Neural cell (in vitro differentiated cells): ENCODE measurements at regions not wholly inside any gene's neighbourhood (a gene's known extent, or its start where the extent isn't known, plus 50 kb on each side); places are given as distances from the start of the nearest gene placed in this dataset.

Experiments used
- H2AFZ ChIP-seq: fragments of 200-600, 300-800 bp; sonication (generic), shearing (Covaris generic); 2 replicates; pipeline ENCODE4 v1.6.0; 2014; ENCODE audit warnings: low read depth, mild to moderate bottlenecking, antibody characterized with exemption, low read length, moderate library complexity
- H3F3A ChIP-seq: fragments of 200-600 bp; shearing (Covaris generic); 2 replicates; pipeline ENCODE4 v1.6.1; 2016; ENCODE audit warnings: mild to moderate bottlenecking, moderate library complexity, mixed read lengths, antibody characterized with exemption, low read length; ENCODE audit not compliant: insufficient read depth, poor library complexity, severe bottlenecking
- H3K27ac ChIP-seq: fragments of 200-600, 300-800 bp; sonication (generic), shearing (Covaris generic); 2 replicates; pipeline ENCODE4 v1.5.1; 2014; ENCODE audit warnings: mild to moderate bottlenecking, low read length, moderate library complexity
- H3K27me3 ChIP-seq: fragments of 300-800, 200-600 bp; sonication (generic), shearing (Covaris generic); 2 replicates; pipeline ENCODE4 v1.6.0; 2014; ENCODE audit warnings: mild to moderate bottlenecking, low read depth, low read length, moderate library complexity; ENCODE audit not compliant: insufficient read depth
- H3K36me3 ChIP-seq: fragments of 300-800, 200-600 bp; sonication (generic), shearing (Covaris generic); 2 replicates; pipeline ENCODE4 v1.5.1; 2014; ENCODE audit warnings: mild to moderate bottlenecking, antibody characterized with exemption, low read length, moderate library complexity; ENCODE audit not compliant: insufficient read depth
- H3K4me2 ChIP-seq: fragments of 300-800, 200-600 bp; sonication (generic), shearing (Covaris generic); 2 replicates; pipeline ENCODE4 v1.6.0; 2014; ENCODE audit warnings: mild to moderate bottlenecking, low read length
- H3K4me3 ChIP-seq: fragments of 300-800, 200-600 bp; sonication (generic), shearing (Covaris generic); 2 replicates; pipeline ENCODE4 v1.5.1; 2014; ENCODE audit warnings: mild to moderate bottlenecking, low read length, moderate library complexity
- H3K79me2 ChIP-seq: fragments of 200-600 bp; shearing (Covaris generic); replicated peaks from 2 replicates; pipeline ENCODE4 v1.6.0; 2014; ENCODE audit warnings: mild to moderate bottlenecking, low read length, moderate library complexity; ENCODE audit not compliant: insufficient read depth
- H3K9ac ChIP-seq: fragments of 300-800, 200-600 bp; sonication (generic), shearing (Covaris generic); 2 replicates; pipeline ENCODE4 v1.6.1; 2016; ENCODE audit warnings: mild to moderate bottlenecking, low read length, mixed read lengths
- H3K9me2 ChIP-seq: fragments of 200-600 bp; shearing (Covaris generic); 2 replicates; pipeline ENCODE4 v1.6.1; 2016; ENCODE audit warnings: mild to moderate bottlenecking, low read length, mixed read lengths; ENCODE audit not compliant: insufficient read depth
- H3K9me3 ChIP-seq: fragments of 200-600, 300-800 bp; sonication (generic), shearing (Covaris generic); 2 replicates; pipeline ENCODE4 v1.6.1; 2016; ENCODE audit warnings: mild to moderate bottlenecking, mixed run types, low read length, moderate library complexity, mixed read lengths
- H4K20me1 ChIP-seq: fragments of 200-600 bp; shearing (Covaris generic); 2 replicates; pipeline ENCODE4 v1.6.1; 2016; ENCODE audit warnings: mild to moderate bottlenecking, mixed run types; ENCODE audit not compliant: insufficient read depth
- EP300 ChIP-seq: fragments of 450-650 bp; conservative IDR thresholded peaks from 2 replicates; pipeline ENCODE4 v1.6.1; 2014; ENCODE audit warnings: antibody characterized with exemption, mild to moderate bottlenecking, moderate library complexity; ENCODE audit not compliant: poor library complexity, severe bottlenecking
- EZH2 ChIP-seq: fragments of 200-600, 300-800 bp; shearing (Covaris generic), sonication (generic); IDR thresholded peaks from 2 replicates; pipeline ENCODE4 v1.6.1; 2014; ENCODE audit warnings: antibody characterized with exemption, low read length, borderline replicate concordance, mild to moderate bottlenecking; ENCODE audit not compliant: insufficient read depth, poor library complexity, severe bottlenecking
- MXI1 ChIP-seq: fragments of 450-650 bp; conservative IDR thresholded peaks from 2 replicates; pipeline ENCODE4 v1.6.1; 2014; ENCODE audit warnings: antibody characterized with exemption, mild to moderate bottlenecking; ENCODE audit not compliant: poor library complexity, severe bottlenecking
- POLR2AphosphoS5 ChIP-seq: IDR thresholded peaks from 2 replicates; pipeline ENCODE4 v1.6.1; 2012
- RAD21 ChIP-seq: fragments of 450-650 bp; conservative IDR thresholded peaks from 2 replicates; pipeline ENCODE4 v1.6.1; 2014; ENCODE audit warnings: antibody characterized with exemption, mild to moderate bottlenecking, moderate library complexity
- REST ChIP-seq: IDR thresholded peaks from 2 replicates; pipeline ENCODE4 v1.6.1; 2012; ENCODE audit warnings: borderline replicate concordance
- SMC3 ChIP-seq: fragments of 450-650 bp; conservative IDR thresholded peaks from 2 replicates; pipeline ENCODE4 v1.6.1; 2014; ENCODE audit warnings: antibody characterized with exemption, mild to moderate bottlenecking, moderate library complexity; ENCODE audit not compliant: poor library complexity
- TAF1 ChIP-seq: IDR thresholded peaks from 2 replicates; pipeline ENCODE4 v1.6.1; 2012; ENCODE audit warnings: low read depth
- TF ChIP-seq, protein P1 (sequence below): fragments of 450-650 bp; IDR thresholded peaks from 2 replicates; pipeline ENCODE4 v1.5.1; 2014; ENCODE audit warnings: antibody characterized with exemption, mild to moderate bottlenecking, moderate library complexity; ENCODE audit not compliant: poor library complexity, severe bottlenecking

DNA sequence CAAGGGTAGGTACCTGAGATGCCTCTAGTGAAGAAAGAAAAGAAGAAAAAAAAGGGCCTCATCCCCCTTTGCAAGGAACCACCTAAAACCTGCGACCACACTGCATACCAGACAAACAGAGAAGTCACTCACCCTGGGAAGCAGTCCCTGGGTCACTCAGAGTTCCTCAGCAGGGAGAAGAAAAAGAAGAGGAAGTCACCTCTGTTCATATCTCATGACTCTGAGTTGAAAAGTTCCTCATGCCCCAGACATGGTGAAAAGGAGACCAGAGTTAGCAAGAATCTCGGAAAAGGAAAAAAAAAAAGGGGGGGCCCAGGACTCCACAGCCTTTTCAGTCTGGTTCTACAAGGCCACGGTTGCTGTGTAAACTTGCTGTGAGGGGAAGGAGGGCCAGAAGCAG lies 478.4 kb upstream of the NRXN1 start:
- no peak overlapping the region for H3K4me2 ChIP-seq
- no peaks in the 10 kb centered on the region for H3K79me2 ChIP-seq
- H3K27ac ChIP-seq: no peak overlapping the region
- H3K4me3 ChIP-seq: no peak overlapping the region
- no peaks in the 10 kb centered on the region for H3K9me2 ChIP-seq
- no peaks in the 10 kb centered on the region for H3K36me3 ChIP-seq
- no peaks in the 10 kb centered on the region for H4K20me1 ChIP-seq
- H2AFZ ChIP-seq: no peak overlapping the region
- H3K27me3 ChIP-seq: no peaks in the 10 kb centered on the region
- H3K9me3 ChIP-seq: no peaks in the 10 kb centered on the region
- peaks cover 7% of the 10 kb centered on the region for H3F3A ChIP-seq
- TF ChIP-seq TAF1 (no peak), EP300 (no peak), MXI1 (no peak), REST (no peak), POLR2AphosphoS5 (no peak), RAD21 (no peak), SMC3 (no peak), EZH2 (no peak)
- TF ChIP-seq, protein P1, sequence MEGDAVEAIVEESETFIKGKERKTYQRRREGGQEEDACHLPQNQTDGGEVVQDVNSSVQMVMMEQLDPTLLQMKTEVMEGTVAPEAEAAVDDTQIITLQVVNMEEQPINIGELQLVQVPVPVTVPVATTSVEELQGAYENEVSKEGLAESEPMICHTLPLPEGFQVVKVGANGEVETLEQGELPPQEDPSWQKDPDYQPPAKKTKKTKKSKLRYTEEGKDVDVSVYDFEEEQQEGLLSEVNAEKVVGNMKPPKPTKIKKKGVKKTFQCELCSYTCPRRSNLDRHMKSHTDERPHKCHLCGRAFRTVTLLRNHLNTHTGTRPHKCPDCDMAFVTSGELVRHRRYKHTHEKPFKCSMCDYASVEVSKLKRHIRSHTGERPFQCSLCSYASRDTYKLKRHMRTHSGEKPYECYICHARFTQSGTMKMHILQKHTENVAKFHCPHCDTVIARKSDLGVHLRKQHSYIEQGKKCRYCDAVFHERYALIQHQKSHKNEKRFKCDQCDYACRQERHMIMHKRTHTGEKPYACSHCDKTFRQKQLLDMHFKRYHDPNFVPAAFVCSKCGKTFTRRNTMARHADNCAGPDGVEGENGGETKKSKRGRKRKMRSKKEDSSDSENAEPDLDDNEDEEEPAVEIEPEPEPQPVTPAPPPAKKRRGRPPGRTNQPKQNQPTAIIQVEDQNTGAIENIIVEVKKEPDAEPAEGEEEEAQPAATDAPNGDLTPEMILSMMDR: no peak
- no peak overlapping the region for H3K9ac ChIP-seq

GRCh38 chr2:51505533-51505932 lies 473.6 kb upstream of the NRXN1 start:
- Histone ChIP-seq H3K9ac (no peak overlapping the region), H3K9me3 (no peaks in the 10 kb centered on the region)
- TF ChIP-seq REST (no peak), EZH2 (no peak), EP300 (no peak), RAD21 (no peak), POLR2AphosphoS5 (no peak), TAF1 (no peak), MXI1 (no peak), SMC3 (no peak)
- TF ChIP-seq, protein P1: no peak

More at GRCh38 chr2:51505533-51505932, 473.6 kb upstream of the NRXN1 start:
- H3K36me3 ChIP-seq: no peaks in the 10 kb centered on the region
- no peak overlapping the region for H3K4me2 ChIP-seq
- H3K27me3 ChIP-seq: no peaks in the 10 kb centered on the region
- H4K20me1 ChIP-seq: no peaks in the 10 kb centered on the region
- no peak overlapping the region for H3K27ac ChIP-seq
- no peaks in the 10 kb centered on the region for H3K9me2 ChIP-seq
- H3F3A ChIP-seq: peaks cover 7% of the 10 kb centered on the region
- no peak overlapping the region for H3K4me3 ChIP-seq
- no peaks in the 10 kb centered on the region for H3K79me2 ChIP-seq
- no peak overlapping the region for H2AFZ ChIP-seq
